ENCODE measurements at regions not wholly inside any gene's neighbourhood (a gene's known extent, or its start where the extent isn't known, plus 50 kb on each side); places are given as distances from the start of the nearest gene placed in this dataset.

DNA sequence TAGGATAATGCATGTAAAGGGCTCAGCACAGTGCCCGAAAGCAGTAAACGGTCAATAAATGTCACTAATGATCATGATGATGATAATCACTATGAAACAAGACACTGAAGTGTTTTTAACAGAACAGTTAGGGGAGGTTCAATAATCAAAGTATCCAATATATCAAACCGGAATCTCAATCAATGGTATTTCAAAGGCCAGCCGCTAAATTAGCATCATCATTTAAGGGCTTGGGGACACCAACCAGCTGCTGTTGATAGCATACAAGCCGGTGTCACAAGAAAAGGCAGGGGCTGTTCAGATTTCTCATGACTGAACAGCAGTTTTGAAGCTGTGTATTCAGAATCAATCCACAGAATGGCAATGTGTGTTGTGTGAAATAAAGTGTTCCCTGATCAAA, 316.0 kb upstream of the NPVF start:
- no peak for TF ChIP-seq EZH2 (IDR thresholded peaks at IDR 0.05; ENCODE audit: insufficient read depth, low read length)
- TF ChIP-seq, protein P1, sequence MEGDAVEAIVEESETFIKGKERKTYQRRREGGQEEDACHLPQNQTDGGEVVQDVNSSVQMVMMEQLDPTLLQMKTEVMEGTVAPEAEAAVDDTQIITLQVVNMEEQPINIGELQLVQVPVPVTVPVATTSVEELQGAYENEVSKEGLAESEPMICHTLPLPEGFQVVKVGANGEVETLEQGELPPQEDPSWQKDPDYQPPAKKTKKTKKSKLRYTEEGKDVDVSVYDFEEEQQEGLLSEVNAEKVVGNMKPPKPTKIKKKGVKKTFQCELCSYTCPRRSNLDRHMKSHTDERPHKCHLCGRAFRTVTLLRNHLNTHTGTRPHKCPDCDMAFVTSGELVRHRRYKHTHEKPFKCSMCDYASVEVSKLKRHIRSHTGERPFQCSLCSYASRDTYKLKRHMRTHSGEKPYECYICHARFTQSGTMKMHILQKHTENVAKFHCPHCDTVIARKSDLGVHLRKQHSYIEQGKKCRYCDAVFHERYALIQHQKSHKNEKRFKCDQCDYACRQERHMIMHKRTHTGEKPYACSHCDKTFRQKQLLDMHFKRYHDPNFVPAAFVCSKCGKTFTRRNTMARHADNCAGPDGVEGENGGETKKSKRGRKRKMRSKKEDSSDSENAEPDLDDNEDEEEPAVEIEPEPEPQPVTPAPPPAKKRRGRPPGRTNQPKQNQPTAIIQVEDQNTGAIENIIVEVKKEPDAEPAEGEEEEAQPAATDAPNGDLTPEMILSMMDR (IDR thresholded peaks at IDR 0.05; ENCODE audit: insufficient read depth, low read depth, low read length) = no peak

Data from astrocyte (in vitro differentiated cells and primary cell).